ENCODE measurements at regions not wholly inside any gene's neighbourhood (a gene's known extent, or its start where the extent isn't known, plus 50 kb on each side); places are given as distances from the start of the nearest gene placed in this dataset.

GRCh38 chr5:96125231-96125891, 163.7 kb upstream of the ELL2 start (continued):
- no peak for TF ChIP-seq ZNF274 (IDR thresholded peaks at IDR 0.05; ENCODE audit: insufficient read depth, insufficient read length)

GRCh38 chr5:96124589-96124988, 162.9 kb upstream of the ELL2 start:
- H3K9me3 ChIP-seq (replicated peaks; ENCODE audit: control insufficient read depth, insufficient read depth, low read length) = no peaks in the 10 kb centered on the region
- H3K79me2 ChIP-seq (ENCODE audit: control insufficient read depth, insufficient read depth, low read length) = no peaks in the 10 kb centered on the region
- no peak overlapping the region for H3K27ac ChIP-seq (ENCODE audit: control insufficient read depth, insufficient read depth)
- no TSS peak for BruUV-seq (replicated peaks)
- ChIA-PET POLR2A (no interaction called here), CTCF (no interaction called here), RAD21 (ENCODE audit: unreplicated experiment) (interaction anchor here (0.8 kb wide), 1 partner anchor 11 kb away, joined by 3 read pairs; no protein-coding TSS in a partner anchor), SMC1A (ENCODE audit: uncharacterized antibody, unreplicated experiment) (interaction anchor here (1.5 kb wide), 1 partner anchor 25 kb away, joined by 3 read pairs; no protein-coding TSS in a partner anchor)
- no peak overlapping the region for H2AFZ ChIP-seq (ENCODE audit: control insufficient read depth, low read depth, low read length)
- WGBS (ENCODE audit: insufficient coverage, insufficient replicate concordance, low lambda C conversion rate, missing lambda C conversion rate) = 88% methylated on average over 1 of the region's 1 CpG
- no peak for TF ChIP-seq JUNB (IDR thresholded peaks at IDR 0.05)
- TF ChIP-seq, protein P1, sequence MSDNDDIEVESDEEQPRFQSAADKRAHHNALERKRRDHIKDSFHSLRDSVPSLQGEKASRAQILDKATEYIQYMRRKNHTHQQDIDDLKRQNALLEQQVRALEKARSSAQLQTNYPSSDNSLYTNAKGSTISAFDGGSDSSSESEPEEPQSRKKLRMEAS (IDR thresholded peaks at IDR 0.05; ENCODE audit: low read depth, low read length) = no peak
- TF ChIP-seq DPF2 (IDR thresholded peaks at IDR 0.05) = no peak
- H3K27me3 ChIP-seq (replicated peaks in 1 of 2; ENCODE audit: control insufficient read depth in 2 of 2, insufficient read depth in 2 of 2, low read length in 1 of 2) = no peaks in the 10 kb centered on the region
- ATAC-seq = no peak
- H3K4me3 ChIP-seq = no peak overlapping the region
- H3K4me2 ChIP-seq (ENCODE audit: control insufficient read depth, insufficient read depth) = no peak overlapping the region
- in situ Hi-C loops (cut with MboI) (no loop called here), intact Hi-C loops (cut with micrococcal nuclease; ENCODE audit: unreplicated experiment) (no loop called here)
- no peaks in the 10 kb centered on the region for H3K36me3 ChIP-seq (ENCODE audit: control insufficient read depth in 2 of 2, insufficient read depth in 2 of 2, low read length in 1 of 2)
- DNase-seq (ENCODE audit: low read depth, low spot score) = no peak
- no peak overlapping the region for H3K9ac ChIP-seq (ENCODE audit: control insufficient read depth, insufficient read depth, low read length)
- no peaks in the 10 kb centered on the region for H4K20me1 ChIP-seq (ENCODE audit: control insufficient read depth, insufficient read depth)
- no peak for FAIRE-seq
- H3K4me1 ChIP-seq (ENCODE audit: control insufficient read depth, insufficient read depth, low read length) = no peaks in the 10 kb centered on the region

- no peak for ATAC-seq
- no peak for FAIRE-seq
- intact Hi-C loops (cut with micrococcal nuclease; ENCODE audit: unreplicated experiment) (no loop called here), in situ Hi-C loops (cut with MboI) (no loop called here)
- H3K79me2 ChIP-seq (ENCODE audit: control insufficient read depth, insufficient read depth, low read length) = no peaks in the 10 kb centered on the region
- no TSS peak for BruUV-seq (replicated peaks)
- H2AFZ ChIP-seq (ENCODE audit: control insufficient read depth, low read depth, low read length) = no peak overlapping the region
- H4K20me1 ChIP-seq (ENCODE audit: control insufficient read depth, insufficient read depth) = no peaks in the 10 kb centered on the region
- ChIA-PET POLR2A (no interaction called here), CTCF (interaction anchor here (0.8 to 1.2 kb wide), 2 partner anchors 9 to 26 kb away, joined by 3 to 4 read pairs; no protein-coding TSS in a partner anchor), RAD21 (ENCODE audit: unreplicated experiment) (no interaction called here), SMC1A (ENCODE audit: uncharacterized antibody, unreplicated experiment) (interaction anchor here (1.3 to 1.5 kb wide), 2 partner anchors 27 to 201 kb away, joined by 3 read pairs; no protein-coding TSS in a partner anchor)
- H3K9me3 ChIP-seq (replicated peaks; ENCODE audit: control insufficient read depth, insufficient read depth, low read length) = no peaks in the 10 kb centered on the region
- no peak for DNase-seq (ENCODE audit: low read depth, low spot score)
- no peaks in the 10 kb centered on the region for H3K27me3 ChIP-seq (replicated peaks in 1 of 2; ENCODE audit: control insufficient read depth in 2 of 2, insufficient read depth in 2 of 2, low read length in 1 of 2)
- H3K9ac ChIP-seq (ENCODE audit: control insufficient read depth, insufficient read depth, low read length) = no peak overlapping the region
- no peak overlapping the region for H3K4me2 ChIP-seq (ENCODE audit: control insufficient read depth, insufficient read depth)
- H3K4me1 ChIP-seq (ENCODE audit: control insufficient read depth, insufficient read depth, low read length) = no peaks in the 10 kb centered on the region
- 76% methylated on average over 1 of the region's 1 CpG for WGBS (ENCODE audit: insufficient coverage, insufficient replicate concordance, low lambda C conversion rate, missing lambda C conversion rate)
- H3K27ac ChIP-seq (ENCODE audit: control insufficient read depth, insufficient read depth) = no peak overlapping the region
- H3K36me3 ChIP-seq (ENCODE audit: control insufficient read depth in 2 of 2, insufficient read depth in 2 of 2, low read length in 1 of 2) = no peaks in the 10 kb centered on the region
- H3K4me3 ChIP-seq = no peak overlapping the region
- TF ChIP-seq, protein P2, sequence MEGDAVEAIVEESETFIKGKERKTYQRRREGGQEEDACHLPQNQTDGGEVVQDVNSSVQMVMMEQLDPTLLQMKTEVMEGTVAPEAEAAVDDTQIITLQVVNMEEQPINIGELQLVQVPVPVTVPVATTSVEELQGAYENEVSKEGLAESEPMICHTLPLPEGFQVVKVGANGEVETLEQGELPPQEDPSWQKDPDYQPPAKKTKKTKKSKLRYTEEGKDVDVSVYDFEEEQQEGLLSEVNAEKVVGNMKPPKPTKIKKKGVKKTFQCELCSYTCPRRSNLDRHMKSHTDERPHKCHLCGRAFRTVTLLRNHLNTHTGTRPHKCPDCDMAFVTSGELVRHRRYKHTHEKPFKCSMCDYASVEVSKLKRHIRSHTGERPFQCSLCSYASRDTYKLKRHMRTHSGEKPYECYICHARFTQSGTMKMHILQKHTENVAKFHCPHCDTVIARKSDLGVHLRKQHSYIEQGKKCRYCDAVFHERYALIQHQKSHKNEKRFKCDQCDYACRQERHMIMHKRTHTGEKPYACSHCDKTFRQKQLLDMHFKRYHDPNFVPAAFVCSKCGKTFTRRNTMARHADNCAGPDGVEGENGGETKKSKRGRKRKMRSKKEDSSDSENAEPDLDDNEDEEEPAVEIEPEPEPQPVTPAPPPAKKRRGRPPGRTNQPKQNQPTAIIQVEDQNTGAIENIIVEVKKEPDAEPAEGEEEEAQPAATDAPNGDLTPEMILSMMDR (IDR thresholded peaks at IDR 0.05 in 2 of 3, conservative IDR thresholded peaks at IDR 0.05 in 1 of 3; ENCODE audit: control insufficient read depth in 2 of 3, extremely low read depth in 1 of 3, insufficient read depth in 1 of 3, low read depth in 3 of 3, low read length in 3 of 3) = no peak
- TF ChIP-seq ATF2 (IDR thresholded peaks at IDR 0.05; ENCODE audit: low read length) (no peak), TCF3 (IDR thresholded peaks at IDR 0.05; ENCODE audit: borderline replicate concordance, insufficient read depth, low read depth, low read length) (no peak), MTA2 (IDR thresholded peaks at IDR 0.05; ENCODE audit: low read depth) (no peak), BMI1 (IDR thresholded peaks at IDR 0.05; ENCODE audit: borderline replicate concordance) (no peak), ETV6 (conservative IDR thresholded peaks at IDR 0.05 in 1 of 2, IDR thresholded peaks at IDR 0.05 in 1 of 2; ENCODE audit: borderline replicate concordance in 1 of 2, low read depth in 1 of 2) (no peak), POLR2AphosphoS5 (IDR thresholded peaks at IDR 0.05; ENCODE audit: low read length) (no peak), FOS (IDR thresholded peaks at IDR 0.05; ENCODE audit: borderline replicate concordance, extremely low read depth, insufficient read length) (no peak)
Observed at GRCh38 chr5:96123418-96123817, 161.8 kb upstream of the ELL2 start.
